Right cardiac atrium (tissue), 5 donors: ENCODE measurements at regions not wholly inside any gene's neighbourhood (a gene's known extent, or its start where the extent isn't known, plus 50 kb on each side); places are given as distances from the start of the nearest gene placed in this dataset.

ENCODE experiments used
- ATAC-seq, 2 donors: fragments of 200-7000 bp; cut with Tn5 transposase; one replicate each; pipeline versions ENCODE4 v1.8.0 to v1.9.1; 2020; ENCODE audit warnings: moderate library complexity in 2 of 2, mild to moderate bottlenecking in 1 of 2
- DNase-seq, 3 donors: peaks; one replicate each; pipeline ENCODE4 v3.0.0-alpha.2; 2020
- H3K27ac ChIP-seq: one replicate; pipeline ENCODE4 v1.5.1; 2013; ENCODE audit warnings: mild to moderate bottlenecking, low read length, control low read depth, moderate library complexity
- H3K27me3 ChIP-seq: one replicate; pipeline ENCODE4 v1.6.1; 2013; ENCODE audit not compliant: control insufficient read depth, insufficient read depth
- H3K4me1 ChIP-seq: one replicate; pipeline ENCODE4 v1.6.1; 2013; ENCODE audit warnings: low read length; ENCODE audit not compliant: control insufficient read depth, insufficient read depth
- H3K4me3 ChIP-seq: one replicate; pipeline ENCODE4 v1.5.1; 2013; ENCODE audit warnings: low read length, control low read depth
- H3K9me3 ChIP-seq: one replicate; pipeline ENCODE4 v1.6.1; 2013; ENCODE audit warnings: low read length; ENCODE audit not compliant: control insufficient read depth
- WGBS: extraction: QIAGEN DNeasy Blood & Tissue Kit; methylation state at CpG from one replicate; pipeline ENCODE4 v1.1.7; 2013; 5-methylcytosine and 5-hydroxymethylcytosine counted together
- intact Hi-C, 4 donors: fragments of 100-400 bp; cut with DNase I; formaldehyde crosslinking; loops; one replicate each; pipeline versions ENCODE4 v1.11.0 to v1.14.0; 2022 to 2023
- donor health status: healthy with polysubstance abuse.
- donor health status: DM: no; HTN: yes; CAD: no.
- donor health status: DM: no; HTN: no; CAD: no.
- donor health status: DM: no; HTN: yes; CAD: no; lungs with severe emphysema.
- donor health status: DM: yes; HTN: yes; CAD: no.

GRCh38 chr15:92271179-92271578 is 122.5 kb upstream of the ST8SIA2 start:
- Histone ChIP-seq H3K4me3 (no peak overlapping the region), H3K4me1 (no peaks in the 10 kb centered on the region), H3K27me3 (no peaks in the 10 kb centered on the region), H3K27ac (no peak overlapping the region), H3K9me3 (no peaks in the 10 kb centered on the region)
- ATAC-seq (no peak), DNase-seq (no peak)
- intact Hi-C loops: no loop called here
- WGBS: 72% methylated on average over 1 of the region's 1 CpG

GRCh38 chr15:92272106-92272505 is 121.6 kb upstream of the ST8SIA2 start:
- ATAC-seq: no peak
- 88% methylated on average over 1 of the region's 1 CpG for WGBS
- Histone ChIP-seq H3K9me3 (no peaks in the 10 kb centered on the region), H3K27ac (no peak overlapping the region), H3K4me1 (no peaks in the 10 kb centered on the region), H3K4me3 (no peak overlapping the region), H3K27me3 (no peaks in the 10 kb centered on the region)
- DNase-seq: no peak
- intact Hi-C loops: no loop called here

DNA sequence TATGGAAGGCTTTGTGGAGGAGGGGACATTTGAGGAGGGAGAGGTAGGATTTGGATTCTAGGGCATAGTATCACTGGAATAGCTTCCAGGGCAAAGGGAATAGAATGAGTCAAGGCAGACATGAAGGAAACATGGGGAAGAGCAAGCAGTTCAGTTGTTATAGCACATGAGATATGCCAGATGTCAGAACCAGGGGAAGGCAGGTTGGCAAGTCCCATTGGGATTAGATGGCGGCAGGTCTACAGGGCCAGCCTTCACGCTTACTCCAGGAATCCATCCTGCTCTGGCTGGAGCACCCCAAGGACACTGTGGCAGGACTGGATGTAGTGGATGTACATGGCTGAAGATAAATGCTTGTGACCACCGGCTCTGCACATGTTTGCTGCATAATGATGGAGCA is 120.4 kb upstream of the ST8SIA2 start:
- H3K4me3 ChIP-seq: no peak overlapping the region
- ATAC-seq (no peak), DNase-seq (no peak)
- 81% methylated on average over 3 of the region's 3 CpGs for WGBS
- H3K27me3 ChIP-seq: no peaks in the 10 kb centered on the region
- no peaks in the 10 kb centered on the region for H3K9me3 ChIP-seq
- no peaks in the 10 kb centered on the region for H3K4me1 ChIP-seq
- H3K27ac ChIP-seq: no peak overlapping the region
- intact Hi-C loops: no loop called here

DNA sequence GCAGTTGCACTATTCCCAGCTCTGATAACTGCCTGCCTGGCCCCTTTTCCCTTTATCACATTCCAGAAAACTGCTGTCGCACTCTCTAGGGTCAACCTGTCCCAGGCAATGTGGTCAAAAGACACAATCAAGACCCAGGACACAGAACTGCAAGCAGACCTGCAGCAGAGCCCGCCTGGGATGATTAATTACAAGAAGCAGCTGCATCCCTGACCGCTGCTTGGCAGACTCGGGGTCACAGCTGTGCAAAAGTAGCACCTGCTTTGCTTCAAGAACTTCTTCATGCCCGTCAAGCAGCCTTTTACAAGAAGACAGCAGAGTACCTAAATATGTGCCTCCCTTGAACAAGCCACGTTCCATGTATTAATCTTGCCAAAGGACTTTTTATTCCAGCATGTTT is 120.0 kb upstream of the ST8SIA2 start:
- H3K9me3 ChIP-seq: no peaks in the 10 kb centered on the region
- H3K4me1 ChIP-seq: no peaks in the 10 kb centered on the region
- no peak overlapping the region for H3K27ac ChIP-seq
- intact Hi-C loops: no loop called here
- no peaks in the 10 kb centered on the region for H3K27me3 ChIP-seq
- DNase-seq: no peak
- no peak for ATAC-seq
- 50% methylated on average over 6 of the region's 6 CpGs for WGBS
- H3K4me3 ChIP-seq: no peak overlapping the region

DNA sequence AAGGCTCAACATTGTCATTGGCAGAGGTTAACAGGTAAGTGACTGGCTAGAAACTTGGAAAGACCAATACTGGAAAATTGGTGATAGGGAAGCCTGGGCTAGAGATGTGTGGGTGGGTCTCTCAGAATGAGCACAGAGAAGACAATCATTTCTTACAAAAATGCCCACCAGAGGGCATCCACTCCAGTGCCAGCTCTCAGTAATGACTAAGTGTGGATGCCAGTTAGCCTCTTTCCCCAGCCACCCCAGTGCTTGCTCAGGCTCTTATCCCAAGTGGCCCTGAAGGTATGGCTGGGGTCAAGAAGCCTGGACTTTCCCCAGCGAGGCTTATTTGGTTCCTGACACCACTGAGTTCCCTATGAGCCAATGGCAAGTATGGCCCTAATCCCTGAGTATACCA is 115.9 kb upstream of the ST8SIA2 start:
- intact Hi-C loops: no loop called here
- DNase-seq (no peak), ATAC-seq (peak; percentile 45 to 54)
- 0% methylated on average over 1 of the region's 1 CpG for WGBS
- H3K4me1 ChIP-seq: no peaks in the 10 kb centered on the region
- H3K27me3 ChIP-seq: no peaks in the 10 kb centered on the region
- H3K9me3 ChIP-seq: no peaks in the 10 kb centered on the region
- no peak overlapping the region for H3K27ac ChIP-seq
- H3K4me3 ChIP-seq: no peak overlapping the region

DNA sequence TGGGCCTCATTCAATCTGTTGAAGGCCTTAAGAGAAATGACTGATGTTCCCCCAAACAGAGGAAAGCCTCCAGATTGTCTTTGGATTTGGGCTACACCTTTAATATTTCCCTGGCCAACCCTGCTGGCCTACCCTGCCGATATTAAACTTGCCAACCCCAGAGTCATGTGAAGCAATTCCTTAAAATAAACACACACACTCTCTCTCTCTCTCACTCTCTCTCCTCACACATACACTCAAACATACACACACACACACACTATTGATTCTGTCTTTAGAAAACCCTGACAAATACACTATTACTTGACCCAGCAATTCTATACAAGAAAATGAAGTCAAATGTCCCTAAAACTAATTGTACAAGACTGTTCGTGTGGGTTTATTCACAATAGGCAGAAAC is 109.9 kb upstream of the ST8SIA2 start:
- intact Hi-C loops: loop anchor here in 1 of 4 donors (10.0 kb wide), 1 partner anchor 101 kb away; no protein-coding TSS in a partner anchor
- Histone ChIP-seq H3K27me3 (no peaks in the 10 kb centered on the region), H3K4me1 (no peaks in the 10 kb centered on the region), H3K9me3 (no peaks in the 10 kb centered on the region), H3K4me3 (no peak overlapping the region), H3K27ac (no peak overlapping the region)
- WGBS: 30% methylated on average over 2 of the region's 2 CpGs
- ATAC-seq: peak in 1 of 2 donors; percentile 53
- no peak for DNase-seq

- H3K27ac ChIP-seq: no peak overlapping the region
- H3K9me3 ChIP-seq: no peaks in the 10 kb centered on the region
- ATAC-seq (no peak), DNase-seq (no peak)
- no peaks in the 10 kb centered on the region for H3K4me1 ChIP-seq
- intact Hi-C loops: loop anchor here in 1 of 4 donors (10.0 kb wide), 1 partner anchor 96 kb away; no protein-coding TSS in a partner anchor
- no peak overlapping the region for H3K4me3 ChIP-seq
- WGBS: 82% methylated on average over 2 of the region's 2 CpGs
- no peaks in the 10 kb centered on the region for H3K27me3 ChIP-seq
These were observed 104.9 kb upstream of the ST8SIA2 start for GRCh38 chr15:92288755-92289154.

- 73% methylated on average over 4 of the region's 4 CpGs for WGBS
- intact Hi-C loops: loop anchor here in 1 of 4 donors (10.0 kb wide), 1 partner anchor 95 kb away; no protein-coding TSS in a partner anchor
- DNase-seq (no peak), ATAC-seq (no peak)
- Histone ChIP-seq H3K9me3 (no peaks in the 10 kb centered on the region), H3K27ac (no peak overlapping the region), H3K4me3 (no peak overlapping the region), H3K27me3 (no peaks in the 10 kb centered on the region), H3K4me1 (no peaks in the 10 kb centered on the region)
These were observed 103.9 kb upstream of the ST8SIA2 start for GRCh38 chr15:92289733-92290132.

DNA sequence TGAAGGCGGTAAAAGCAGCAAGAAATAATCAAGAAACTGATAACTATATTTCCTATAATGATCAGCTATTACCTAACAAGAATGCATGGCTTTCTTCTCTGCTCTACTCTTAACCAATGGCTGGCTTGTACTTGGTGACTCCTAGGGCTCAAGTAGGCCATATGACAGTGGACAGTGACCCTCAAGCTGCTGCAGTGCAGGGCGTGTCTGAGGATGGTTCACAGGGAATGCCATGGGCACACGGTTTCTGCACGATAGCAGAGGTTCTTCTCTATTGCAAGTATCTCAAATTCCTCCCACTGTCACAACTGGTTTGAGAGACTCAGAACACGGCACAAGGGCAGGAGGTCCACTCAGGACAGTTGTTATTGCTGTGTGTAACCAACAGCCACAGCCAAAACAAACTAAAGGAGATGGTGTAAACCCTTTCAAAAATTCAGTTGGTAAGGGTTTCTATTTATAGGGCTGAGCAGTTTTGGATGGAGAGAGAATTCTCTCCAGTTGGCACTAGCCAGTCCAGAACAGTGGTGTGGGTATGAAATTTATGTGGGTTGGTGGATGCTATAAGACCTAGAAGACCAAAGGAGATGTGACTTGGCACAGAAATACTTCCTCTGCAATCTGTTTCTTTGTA is 103.2 kb upstream of the ST8SIA2 start:
- ATAC-seq (peak in 1 of 2 donors; percentile 48), DNase-seq (no peak)
- no peaks in the 10 kb centered on the region for H3K9me3 ChIP-seq
- no peaks in the 10 kb centered on the region for H3K4me1 ChIP-seq
- WGBS: 59% methylated on average over 5 of the region's 5 CpGs
- H3K27me3 ChIP-seq: no peaks in the 10 kb centered on the region
- H3K4me3 ChIP-seq: no peak overlapping the region
- H3K27ac ChIP-seq: no peak overlapping the region
- intact Hi-C loops: no loop called here

- Histone ChIP-seq H3K4me1 (no peaks in the 10 kb centered on the region), H3K27ac (no peak overlapping the region), H3K4me3 (no peak overlapping the region), H3K9me3 (no peaks in the 10 kb centered on the region), H3K27me3 (no peaks in the 10 kb centered on the region)
- DNase-seq (no peak), ATAC-seq (no peak)
- intact Hi-C loops: no loop called here
- 64% methylated on average over 4 of the region's 4 CpGs for WGBS
These were observed 101.8 kb upstream of the ST8SIA2 start for GRCh38 chr15:92291900-92292299.

DNA sequence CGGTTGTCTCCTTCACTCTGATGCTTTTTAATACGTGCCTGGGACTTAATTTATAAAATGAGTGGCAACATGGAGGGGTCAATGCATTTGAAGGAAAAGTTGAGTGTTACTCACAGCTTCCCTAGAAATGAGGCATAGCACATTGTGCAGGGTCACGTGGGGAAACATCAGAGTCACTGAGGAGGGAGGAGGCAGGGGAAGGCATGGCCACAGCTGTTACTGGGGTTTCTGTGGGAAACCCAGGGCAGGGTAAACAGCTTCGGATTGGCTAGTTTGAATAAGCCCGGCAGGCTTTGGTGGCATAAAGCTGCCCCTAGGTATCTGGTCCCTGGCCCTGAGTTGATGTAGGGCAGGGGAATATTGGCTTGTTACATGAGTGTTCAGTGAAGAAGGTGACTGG is 98.9 kb upstream of the ST8SIA2 start:
- Histone ChIP-seq H3K27me3 (no peaks in the 10 kb centered on the region), H3K27ac (no peak overlapping the region), H3K4me1 (no peaks in the 10 kb centered on the region), H3K4me3 (no peak overlapping the region), H3K9me3 (no peaks in the 10 kb centered on the region)
- intact Hi-C loops: no loop called here
- 57% methylated on average over 5 of the region's 5 CpGs for WGBS
- DNase-seq (no peak), ATAC-seq (no peak)
